Esophagus squamous epithelium (tissue), 4 donors: ENCODE measurements at regions not wholly inside any gene's neighbourhood (a gene's known extent, or its start where the extent isn't known, plus 50 kb on each side); places are given as distances from the start of the nearest gene placed in this dataset.

Source experiments
- POLR2A ChIP-seq, 4 donors: fragments of 450-650 bp; IDR thresholded peaks; one replicate each; pipeline ENCODE4 v1.6.1; 2017; ENCODE audit warnings: antibody characterized with exemption in 4 of 4, mild to moderate bottlenecking in 4 of 4, moderate library complexity in 3 of 4
- TF ChIP-seq, protein P1 (sequence below), 6 experiments: fragments of 450-650 bp in 4 of 6; fragments of 200-600 bp in 2 of 6; sonication (generic) in 2 of 6; IDR thresholded peaks; one replicate each; pipeline ENCODE4 v1.5.1; 2016 to 2019; ENCODE audit warnings: antibody characterized with exemption in 6 of 6, mild to moderate bottlenecking in 4 of 6, moderate library complexity in 4 of 6

DNA sequence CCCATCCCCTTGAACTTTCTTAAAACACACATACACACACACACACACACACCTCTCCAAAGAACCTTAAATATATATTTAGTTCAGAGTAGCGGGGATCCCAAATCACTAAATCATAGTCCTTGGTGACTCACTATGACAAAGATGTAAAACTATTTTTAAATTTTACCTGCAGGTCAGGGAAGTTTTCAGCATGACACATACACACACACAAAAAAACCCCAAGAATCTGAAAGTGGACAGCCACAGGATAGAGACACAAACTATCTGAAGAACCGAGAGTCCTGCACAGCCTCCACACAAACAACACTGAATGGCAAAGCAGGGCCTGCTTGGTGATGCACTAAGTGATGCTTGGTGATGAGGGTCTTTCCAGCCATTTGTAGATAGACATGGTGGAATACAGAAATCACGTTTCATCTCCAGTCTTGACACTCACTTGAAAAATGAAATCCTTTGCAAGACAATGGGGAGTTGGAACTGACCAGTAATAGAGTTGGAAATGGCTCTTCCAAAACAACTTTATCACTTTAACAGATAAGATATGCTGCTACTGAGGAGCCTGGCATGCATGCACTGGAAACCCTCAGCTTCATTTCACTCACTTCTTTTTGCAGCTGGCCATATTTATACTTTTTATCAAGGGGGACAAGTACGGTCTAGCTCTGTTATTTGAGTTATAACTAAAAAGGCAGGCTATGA, 307.3 kb downstream of the RAPGEF2 start:
- TF ChIP-seq, protein P1, sequence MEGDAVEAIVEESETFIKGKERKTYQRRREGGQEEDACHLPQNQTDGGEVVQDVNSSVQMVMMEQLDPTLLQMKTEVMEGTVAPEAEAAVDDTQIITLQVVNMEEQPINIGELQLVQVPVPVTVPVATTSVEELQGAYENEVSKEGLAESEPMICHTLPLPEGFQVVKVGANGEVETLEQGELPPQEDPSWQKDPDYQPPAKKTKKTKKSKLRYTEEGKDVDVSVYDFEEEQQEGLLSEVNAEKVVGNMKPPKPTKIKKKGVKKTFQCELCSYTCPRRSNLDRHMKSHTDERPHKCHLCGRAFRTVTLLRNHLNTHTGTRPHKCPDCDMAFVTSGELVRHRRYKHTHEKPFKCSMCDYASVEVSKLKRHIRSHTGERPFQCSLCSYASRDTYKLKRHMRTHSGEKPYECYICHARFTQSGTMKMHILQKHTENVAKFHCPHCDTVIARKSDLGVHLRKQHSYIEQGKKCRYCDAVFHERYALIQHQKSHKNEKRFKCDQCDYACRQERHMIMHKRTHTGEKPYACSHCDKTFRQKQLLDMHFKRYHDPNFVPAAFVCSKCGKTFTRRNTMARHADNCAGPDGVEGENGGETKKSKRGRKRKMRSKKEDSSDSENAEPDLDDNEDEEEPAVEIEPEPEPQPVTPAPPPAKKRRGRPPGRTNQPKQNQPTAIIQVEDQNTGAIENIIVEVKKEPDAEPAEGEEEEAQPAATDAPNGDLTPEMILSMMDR (IDR thresholded peaks at IDR 0.05) = no peak
- no peak for TF ChIP-seq POLR2A (IDR thresholded peaks at IDR 0.05)
